ENCODE measurements at regions not wholly inside any gene's neighbourhood (a gene's known extent, or its start where the extent isn't known, plus 50 kb on each side); places are given as distances from the start of the nearest gene placed in this dataset.

GRCh38 chr13:24002206-24002815 is 105.0 kb upstream of the C1QTNF9B start:
- CTCF ChIA-PET, result interaction anchor here (0.6 kb wide), 1 partner anchor 514 kb away, joined by 3 read pairs; no protein-coding TSS in a partner anchor
- no peaks in the 10 kb centered on the region for H3K4me1 Mint-ChIP-seq (ENCODE audit: low read depth)
- H3K4me3 Mint-ChIP-seq, result no peak overlapping the region
- H3K36me3 Mint-ChIP-seq (ENCODE audit: low read depth), result no peaks in the 10 kb centered on the region
- H3K9me3 Mint-ChIP-seq, result no peaks in the 10 kb centered on the region
- intact Hi-C loops (cut with micrococcal nuclease), result no loop called here
- H3K27me3 Mint-ChIP-seq (ENCODE audit: low read depth), result no peaks in the 10 kb centered on the region
- DNase-seq, result no peak
- no peak overlapping the region for H3K27ac Mint-ChIP-seq

GRCh38 chr13:24004142-24004899 is 107.0 kb upstream of the C1QTNF9B start:
- Mint-ChIP-seq H3K4me1 (ENCODE audit: low read depth) (no peaks in the 10 kb centered on the region), H3K27ac (no peak overlapping the region), H3K36me3 (ENCODE audit: low read depth) (no peaks in the 10 kb centered on the region), H3K9me3 (no peaks in the 10 kb centered on the region), H3K27me3 (ENCODE audit: low read depth) (no peaks in the 10 kb centered on the region), H3K4me3 (no peak overlapping the region)
- intact Hi-C loops (cut with micrococcal nuclease), result no loop called here
- CTCF ChIA-PET, result interaction anchor here (1.5 kb wide), 1 partner anchor 224 kb away, joined by 5 read pairs; no protein-coding TSS in a partner anchor
- DNase-seq, result no peak

GRCh38 chr13:24004971-24005370 is 107.7 kb upstream of the C1QTNF9B start:
- no peak overlapping the region for H3K4me3 Mint-ChIP-seq
- H3K9me3 Mint-ChIP-seq, result no peaks in the 10 kb centered on the region
- no peak overlapping the region for H3K27ac Mint-ChIP-seq
- no peaks in the 10 kb centered on the region for H3K27me3 Mint-ChIP-seq (ENCODE audit: low read depth)
- DNase-seq, result no peak
- no peaks in the 10 kb centered on the region for H3K36me3 Mint-ChIP-seq (ENCODE audit: low read depth)
- intact Hi-C loops (cut with micrococcal nuclease), result no loop called here
- CTCF ChIA-PET, result interaction anchor here (1.5 kb wide), 1 partner anchor 224 kb away, joined by 5 read pairs; no protein-coding TSS in a partner anchor
- H3K4me1 Mint-ChIP-seq (ENCODE audit: low read depth), result no peaks in the 10 kb centered on the region

- H3K36me3 Mint-ChIP-seq (ENCODE audit: low read depth), result no peaks in the 10 kb centered on the region
- CTCF ChIA-PET, result interaction anchor here (1.5 kb wide), 1 partner anchor 223 kb away, joined by 5 read pairs; no protein-coding TSS in a partner anchor
- intact Hi-C loops (cut with micrococcal nuclease), result no loop called here
- DNase-seq, result no peak
- H3K27ac Mint-ChIP-seq, result no peak overlapping the region
- no peaks in the 10 kb centered on the region for H3K4me1 Mint-ChIP-seq (ENCODE audit: low read depth)
- no peaks in the 10 kb centered on the region for H3K9me3 Mint-ChIP-seq
- no peaks in the 10 kb centered on the region for H3K27me3 Mint-ChIP-seq (ENCODE audit: low read depth)
- H3K4me3 Mint-ChIP-seq, result no peak overlapping the region
These were observed 108.5 kb upstream of the C1QTNF9B start for GRCh38 chr13:24005755-24006281.

GRCh38 chr13:24006520-24007248 is 109.4 kb upstream of the C1QTNF9B start:
- CTCF ChIA-PET, result interaction anchor here (0.6 to 1.0 kb wide), 2 partner anchors 13 to 132 kb away, joined by 3 to 4 read pairs; no protein-coding TSS in a partner anchor
- intact Hi-C loops (cut with micrococcal nuclease), result no loop called here
- Mint-ChIP-seq H3K4me3 (no peak overlapping the region), H3K27ac (no peak overlapping the region), H3K4me1 (ENCODE audit: low read depth) (no peaks in the 10 kb centered on the region), H3K36me3 (ENCODE audit: low read depth) (no peaks in the 10 kb centered on the region), H3K27me3 (ENCODE audit: low read depth) (no peaks in the 10 kb centered on the region), H3K9me3 (no peaks in the 10 kb centered on the region)
- no peak for DNase-seq

GRCh38 chr13:24007979-24008620 is 110.8 kb upstream of the C1QTNF9B start:
- CTCF ChIA-PET, result interaction anchor here (0.8 to 1.5 kb wide), 2 partner anchors 50 to 221 kb away, joined by 3 to 4 read pairs; no protein-coding TSS in a partner anchor
- intact Hi-C loops (cut with micrococcal nuclease), result no loop called here
- Mint-ChIP-seq H3K4me1 (ENCODE audit: low read depth) (no peaks in the 10 kb centered on the region), H3K27ac (no peak overlapping the region), H3K4me3 (no peak overlapping the region), H3K36me3 (ENCODE audit: low read depth) (no peaks in the 10 kb centered on the region), H3K27me3 (ENCODE audit: low read depth) (no peaks in the 10 kb centered on the region), H3K9me3 (no peaks in the 10 kb centered on the region)
- no peak for DNase-seq

- Mint-ChIP-seq H3K36me3 (ENCODE audit: low read depth) (no peaks in the 10 kb centered on the region), H3K4me3 (no peak overlapping the region), H3K27ac (no peak overlapping the region), H3K27me3 (ENCODE audit: low read depth) (no peaks in the 10 kb centered on the region), H3K4me1 (ENCODE audit: low read depth) (no peaks in the 10 kb centered on the region), H3K9me3 (no peaks in the 10 kb centered on the region)
- DNase-seq, result no peak
- CTCF ChIA-PET, result interaction anchor here (0.8 to 1.5 kb wide), 3 partner anchors 11 to 220 kb away, joined by 3 to 6 read pairs (median 4); no protein-coding TSS in a partner anchor
- intact Hi-C loops (cut with micrococcal nuclease), result no loop called here
These were observed 111.4 kb upstream of the C1QTNF9B start for GRCh38 chr13:24008679-24009078.

GRCh38 chr13:24011266-24011665 is 114.0 kb upstream of the C1QTNF9B start:
- Mint-ChIP-seq H3K4me1 (ENCODE audit: low read depth) (no peaks in the 10 kb centered on the region), H3K4me3 (no peak overlapping the region), H3K9me3 (no peaks in the 10 kb centered on the region), H3K36me3 (ENCODE audit: low read depth) (no peaks in the 10 kb centered on the region), H3K27me3 (ENCODE audit: low read depth) (no peaks in the 10 kb centered on the region), H3K27ac (no peak overlapping the region)
- intact Hi-C loops (cut with micrococcal nuclease), result no loop called here
- no peak for DNase-seq
- CTCF ChIA-PET, result no interaction called here

- Mint-ChIP-seq H3K4me1 (ENCODE audit: low read depth) (no peaks in the 10 kb centered on the region), H3K27ac (no peak overlapping the region), H3K9me3 (no peaks in the 10 kb centered on the region), H3K27me3 (ENCODE audit: low read depth) (no peaks in the 10 kb centered on the region), H3K4me3 (no peak overlapping the region), H3K36me3 (ENCODE audit: low read depth) (no peaks in the 10 kb centered on the region)
- no peak for DNase-seq
- CTCF ChIA-PET, result interaction anchor here (0.6 kb wide), 1 partner anchor 218 kb away, joined by 3 read pairs; no protein-coding TSS in a partner anchor
- intact Hi-C loops (cut with micrococcal nuclease), result no loop called here
These were observed 115.3 kb upstream of the C1QTNF9B start for GRCh38 chr13:24012648-24013047.

GRCh38 chr13:24013189-24013588 is 115.9 kb upstream of the C1QTNF9B start:
- no peaks in the 10 kb centered on the region for H3K27me3 Mint-ChIP-seq (ENCODE audit: low read depth)
- DNase-seq, result no peak
- no peaks in the 10 kb centered on the region for H3K9me3 Mint-ChIP-seq
- H3K4me3 Mint-ChIP-seq, result no peak overlapping the region
- CTCF ChIA-PET, result no interaction called here
- intact Hi-C loops (cut with micrococcal nuclease), result no loop called here
- no peaks in the 10 kb centered on the region for H3K36me3 Mint-ChIP-seq (ENCODE audit: low read depth)
- no peaks in the 10 kb centered on the region for H3K4me1 Mint-ChIP-seq (ENCODE audit: low read depth)
- no peak overlapping the region for H3K27ac Mint-ChIP-seq

- no peaks in the 10 kb centered on the region for H3K9me3 Mint-ChIP-seq
- CTCF ChIA-PET, result interaction anchor here (0.9 kb wide), 1 partner anchor 212 kb away, joined by 3 read pairs; no protein-coding TSS in a partner anchor
- H3K27ac Mint-ChIP-seq, result no peak overlapping the region
- H3K4me1 Mint-ChIP-seq (ENCODE audit: low read depth), result no peaks in the 10 kb centered on the region
- no peak overlapping the region for H3K4me3 Mint-ChIP-seq
- H3K36me3 Mint-ChIP-seq (ENCODE audit: low read depth), result no peaks in the 10 kb centered on the region
- intact Hi-C loops (cut with micrococcal nuclease), result no loop called here
- no peak for DNase-seq
- no peaks in the 10 kb centered on the region for H3K27me3 Mint-ChIP-seq (ENCODE audit: low read depth)
These were observed 118.7 kb upstream of the C1QTNF9B start for GRCh38 chr13:24016046-24016445.

- no peak for DNase-seq
- H3K4me1 Mint-ChIP-seq (ENCODE audit: low read depth), result no peaks in the 10 kb centered on the region
- H3K36me3 Mint-ChIP-seq (ENCODE audit: low read depth), result no peaks in the 10 kb centered on the region
- CTCF ChIA-PET, result interaction anchor here (0.9 to 1.2 kb wide), 2 partner anchors 27 to 196 kb away, joined by 3 to 4 read pairs; no protein-coding TSS in a partner anchor
- no peak overlapping the region for H3K27ac Mint-ChIP-seq
- H3K27me3 Mint-ChIP-seq (ENCODE audit: low read depth), result no peaks in the 10 kb centered on the region
- intact Hi-C loops (cut with micrococcal nuclease), result no loop called here
- H3K9me3 Mint-ChIP-seq, result no peaks in the 10 kb centered on the region
- H3K4me3 Mint-ChIP-seq, result no peak overlapping the region
These were observed 125.3 kb upstream of the C1QTNF9B start for GRCh38 chr13:24022568-24022967.
